GM10248 (cell line): ENCODE measurements at regions not wholly inside any gene's neighbourhood (a gene's known extent, or its start where the extent isn't known, plus 50 kb on each side); places are given as distances from the start of the nearest gene placed in this dataset.

Experiments used
- CTCF ChIA-PET: fragments of 300-600 bp; sonication (Branson Sonifier 250); formaldehyde crosslinking; extraction: SDS; loops from one replicate; lab custom pipeline; 2021; ENCODE audit warnings: antibody characterized with exemption; lab: Yijun Ruan, JAX
- POLR2A ChIA-PET: fragments of 350-650 bp; sonication (Branson Sonifier 250); formaldehyde crosslinking; extraction: SDS; loops from one replicate; lab custom pipeline; 2020; ENCODE audit warnings: antibody characterized with exemption; lab: Yijun Ruan, JAX
- DNase-seq: peaks from one replicate; pipeline ENCODE4 v3.0.0; 2012; ENCODE audit errors: extremely low spot score
- CTCF ChIP-seq: IDR thresholded peaks from 2 replicates; pipeline ENCODE4 v1.5.1; 2012; ENCODE audit warnings: mild to moderate bottlenecking, low read depth; ENCODE audit errors: extremely low read depth, missing control alignments, control extremely low read depth

- CTCF ChIA-PET: interaction anchor here (0.9 kb wide), 1 partner anchor 10 kb away, joined by 3 read pairs; no protein-coding TSS in a partner anchor
These were observed 739.5 kb upstream of the SLC39A10 start for GRCh38 chr2:194917519-194917918.

DNA sequence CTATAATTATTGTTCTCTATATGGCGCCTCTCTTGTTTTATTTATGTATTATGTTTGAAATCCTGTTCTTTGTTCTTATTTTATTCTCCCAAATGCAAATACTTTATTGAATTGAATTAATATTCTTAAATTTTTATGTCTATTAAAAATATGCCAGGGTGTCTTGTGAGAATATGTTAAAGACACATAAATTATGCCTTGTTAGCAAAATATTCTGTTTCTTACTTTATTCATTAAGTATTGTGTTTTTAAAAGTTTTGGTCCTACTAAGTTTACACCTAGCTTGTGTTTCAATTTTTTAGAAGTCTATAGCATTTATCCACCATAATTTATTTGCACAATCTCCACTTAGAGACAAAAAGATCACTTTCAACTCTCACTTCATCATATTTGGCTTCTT lies 741.5 kb upstream of the SLC39A10 start:
- POLR2A ChIA-PET: no interaction called here
- TF ChIP-seq CTCF: no peak
- CTCF ChIA-PET: no interaction called here

More at GRCh38 chr2:194917519-194917918, 739.5 kb upstream of the SLC39A10 start:
- no peak for TF ChIP-seq CTCF
- POLR2A ChIA-PET: no interaction called here
- DNase-seq: no peak

GRCh38 chr2:194907569-194907968 lies 749.5 kb upstream of the SLC39A10 start:
- no peak for DNase-seq
- POLR2A ChIA-PET: no interaction called here
- no peak for TF ChIP-seq CTCF
- CTCF ChIA-PET: interaction anchor here (1.5 kb wide), 1 partner anchor 20 kb away, joined by 4 read pairs; no protein-coding TSS in a partner anchor

More for the DNA sequence above, 741.5 kb upstream of the SLC39A10 start:
- DNase-seq: no peak

GRCh38 chr2:194896871-194897270 lies 760.2 kb upstream of the SLC39A10 start:
- POLR2A ChIA-PET: no interaction called here
- DNase-seq: no peak
- no peak for TF ChIP-seq CTCF
- CTCF ChIA-PET: no interaction called here

- ChIA-PET POLR2A (no interaction called here), CTCF (no interaction called here)
- TF ChIP-seq CTCF: no peak
- no peak for DNase-seq
These were observed 773.3 kb upstream of the SLC39A10 start for GRCh38 chr2:194883711-194884110.

DNA sequence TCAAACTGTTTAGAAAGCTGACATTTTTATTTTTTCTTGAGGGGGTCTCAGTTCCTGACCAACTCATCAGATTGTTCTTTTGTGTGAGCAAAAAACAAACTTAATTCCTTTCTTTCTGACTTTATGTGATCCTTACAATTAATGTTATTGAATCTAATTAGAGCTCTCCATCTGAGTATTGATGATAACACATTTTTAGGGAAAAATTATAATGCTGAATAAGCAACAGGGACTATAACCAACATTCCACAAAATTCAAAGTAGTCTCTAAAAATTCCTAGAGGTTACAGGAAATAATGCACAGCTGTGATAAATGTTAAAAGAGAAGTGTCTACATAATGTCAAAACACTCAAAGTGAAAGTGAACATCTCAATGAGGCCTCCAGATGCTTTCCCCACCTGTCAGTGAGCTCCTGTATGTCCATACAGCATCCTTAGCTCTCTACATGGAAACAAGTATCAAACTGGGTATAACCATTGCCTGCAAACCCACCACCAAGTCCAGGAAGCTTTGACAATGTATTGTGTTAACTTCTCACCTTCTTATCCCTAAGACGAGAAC lies 786.0 kb upstream of the SLC39A10 start:
- DNase-seq: no peak
- POLR2A ChIA-PET: no interaction called here
- CTCF ChIA-PET: no interaction called here
- TF ChIP-seq CTCF: no peak
